HepG2 (cell line): ENCODE measurements at regions not wholly inside any gene's neighbourhood (a gene's known extent, or its start where the extent isn't known, plus 50 kb on each side); places are given as distances from the start of the nearest gene placed in this dataset.

Experiments used
- ATAC-seq: fragments of 200-7000 bp; cut with Tn5 transposase; 3 replicates; pipeline ENCODE4 v1.9.1; 2020; ENCODE audit warnings: mild to moderate bottlenecking, moderate library complexity
- BruUV-seq: library from RNA; stranded (reverse); fragments of 400-500 nt; replicated peaks from 2 replicates; lab custom pipeline; 2021; lab: Mats Ljungman, UMichigan
- CTCF ChIA-PET: fragments of 300-600 bp; formaldehyde crosslinking; extraction: SDS; loops from one replicate; lab custom pipeline; 2021; ENCODE audit warnings: low total read pairs, inconsistent platforms, low intra/inter-chr PET ratio; lab: Yijun Ruan, JAX
- POLR2A ChIA-PET: fragments of 350-600 bp; sonication (Branson Sonifier 250); formaldehyde crosslinking; loops from one replicate; lab custom pipeline; 2020; ENCODE audit warnings: antibody characterized with exemption, inconsistent platforms; lab: Yijun Ruan, JAX
- DNase-seq: peaks from one replicate; pipeline ENCODE4 v3.0.0-alpha.2; 2015; ENCODE audit warnings: low spot score
- FAIRE-seq: peaks from 3 replicates; lab custom pipeline; 2011; peaks lifted over from hg19 to GRCh38; lab: Jason Lieb, UNC
- H2AFZ ChIP-seq: one replicate; pipeline ENCODE4 v1.6.1; 2011; ENCODE audit warnings: low read length, inconsistent platforms
- H3K27ac ChIP-seq: fragments of 300-600 bp; 3 replicates; pipeline ENCODE4 v1.8.0; 2011; ENCODE audit warnings: mixed run types, mild to moderate bottlenecking, mixed read lengths, low read length, inconsistent platforms; ENCODE audit not compliant: insufficient read depth; ENCODE audit errors: extremely low read length
- H3K27me3 ChIP-seq, 2 experiments: fragments of 200-600 bp in 1 of 2; 2 replicates in 1 of 2; 3 replicates in 1 of 2; pipeline versions ENCODE4 v1.6.0 to v1.8.0; 2011; ENCODE audit warnings: low read length in 2 of 2, mild to moderate bottlenecking in 2 of 2, moderate library complexity in 2 of 2, inconsistent platforms in 1 of 2; ENCODE audit not compliant: insufficient read depth in 2 of 2, control insufficient read depth in 1 of 2
- H3K36me3 ChIP-seq, 2 experiments: fragments of 200-600 bp in 1 of 2; replicated peaks in 1 of 2; 2 replicates in 1 of 2; 3 replicates in 1 of 2; pipeline versions ENCODE4 v1.5.1 to v1.8.0; 2011; ENCODE audit warnings: low read length in 2 of 2, inconsistent platforms in 1 of 2; ENCODE audit not compliant: insufficient read depth in 2 of 2, control insufficient read depth in 1 of 2
- H3K4me1 ChIP-seq: 2 replicates; pipeline ENCODE4 v1.5.1; 2012; ENCODE audit warnings: low read length, inconsistent platforms; ENCODE audit not compliant: insufficient read depth
- H3K4me2 ChIP-seq: 2 replicates; pipeline ENCODE4 v1.6.0; 2011; ENCODE audit warnings: low read depth, low read length, inconsistent platforms
- H3K4me3 ChIP-seq, 3 experiments: fragments of 200-600 bp in 1 of 3; sonication (generic), shearing (Covaris generic) in 1 of 3; replicated peaks in 1 of 3; 2 replicates each; pipeline ENCODE4 v1.5.1; 2011 to 2016; ENCODE audit warnings: low read length in 3 of 3, inconsistent platforms in 2 of 3, low read depth in 2 of 3, mild to moderate bottlenecking in 2 of 3, control low read depth in 1 of 3, mixed read lengths in 1 of 3; ENCODE audit not compliant: insufficient read depth in 1 of 3
- H3K79me2 ChIP-seq: one replicate; pipeline ENCODE4 v1.6.1; 2011; ENCODE audit warnings: low read length, inconsistent platforms; ENCODE audit not compliant: insufficient read depth
- H3K9ac ChIP-seq: 2 replicates; pipeline ENCODE4 v1.6.0; 2011; ENCODE audit warnings: mild to moderate bottlenecking, low read depth, low read length, inconsistent platforms; ENCODE audit not compliant: insufficient read depth
- H3K9me3 ChIP-seq: 2 replicates; pipeline ENCODE4 v1.5.1; 2012; ENCODE audit warnings: mild to moderate bottlenecking, low read length
- H4K20me1 ChIP-seq: 2 replicates; pipeline ENCODE4 v1.6.0; 2011; ENCODE audit warnings: inconsistent platforms, mild to moderate bottlenecking, low read length, moderate library complexity; ENCODE audit not compliant: insufficient read depth
- GABPA ChIP-seq, 2 experiments: IDR thresholded peaks; 2 replicates each; pipeline ENCODE4 v1.6.1; 2011 to 2016; ENCODE audit warnings: low read depth in 2 of 2, low read length in 1 of 2, missing biosample characterization in 1 of 2, missing genetic modification characterization in 1 of 2
- HDAC1 ChIP-seq: sonication (generic); formaldehyde crosslinking; IDR thresholded peaks from 2 replicates; pipeline ENCODE4 v1.5.1; 2020; ENCODE audit warnings: mild to moderate bottlenecking, missing genetic modification reagents
- HNRNPUL1 ChIP-seq: fragments of 200-400 bp; formaldehyde crosslinking; IDR thresholded peaks from 2 replicates; pipeline ENCODE4 v1.6.1; 2017; ENCODE audit warnings: low read depth, mild to moderate bottlenecking, low read length, moderate library complexity
- SRF ChIP-seq: IDR thresholded peaks from 2 replicates; pipeline ENCODE4 v1.6.1; 2011; ENCODE audit warnings: mild to moderate bottlenecking, low read depth, low read length, moderate library complexity
- ZNF143 ChIP-seq: sonication (generic); formaldehyde crosslinking; IDR thresholded peaks from 2 replicates; pipeline ENCODE4 v1.4.0; 2020; ENCODE audit warnings: missing genetic modification reagents
- WGBS: methylation state at CpG from one replicate; pipeline ENCODE4 v1.1.6; 2017; ENCODE audit warnings: low lambda C conversion rate; 5-methylcytosine and 5-hydroxymethylcytosine counted together
- in situ Hi-C: cut with HindIII; loops from 2 replicates; pipeline ENCODE4 v1.10.0; 2017; ENCODE audit warnings: low pct_unique_long_range_greater_than_20kb; ENCODE audit not compliant: extremely low pct_ligation_motif_present
- intact Hi-C: fragments of 100-400 bp; cut with micrococcal nuclease; formaldehyde crosslinking; loops from one replicate; pipeline ENCODE4 v1.10.0; 2022; ENCODE audit not compliant: unreplicated experiment
- TF ChIP-seq, protein P1 (sequence below): sonication (generic); formaldehyde crosslinking; IDR thresholded peaks from 2 replicates; pipeline ENCODE4 v1.4.0; 2020; ENCODE audit warnings: low read depth, missing genetic modification reagents
- TF ChIP-seq, protein P2 (sequence below): fragments of 450-650 bp; IDR thresholded peaks from 2 replicates; pipeline ENCODE4 v1.6.1; 2017; ENCODE audit warnings: mild to moderate bottlenecking
- TF ChIP-seq, protein P3 (sequence below), 2 experiments: sonication (generic) in 1 of 2; formaldehyde crosslinking in 1 of 2; IDR thresholded peaks; 2 replicates each; pipeline versions ENCODE4 v1.4.0 to v1.6.1; 2016 to 2020; ENCODE audit warnings: borderline replicate concordance in 1 of 2, low read depth in 1 of 2, mild to moderate bottlenecking in 1 of 2, missing genetic modification reagents in 1 of 2

DNA sequence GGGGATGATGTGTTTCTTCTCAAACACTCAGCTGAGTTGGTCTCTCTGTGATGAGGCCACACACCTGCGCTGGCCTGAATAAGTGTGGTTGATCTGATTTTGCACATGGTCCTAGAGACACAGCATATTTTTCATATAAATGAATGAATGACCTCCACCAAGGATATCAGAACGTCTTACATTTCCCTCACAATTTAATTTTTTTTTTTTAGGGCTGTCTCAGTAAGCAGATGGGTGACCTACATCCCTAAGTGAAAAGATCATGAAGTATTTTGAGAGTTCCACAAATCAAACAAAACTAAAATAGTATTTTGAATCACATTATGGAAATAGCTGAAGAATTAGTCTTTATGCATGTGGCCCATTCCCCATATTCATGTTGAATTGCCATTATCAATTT, 333.7 kb upstream of the TMTC1 start:
- H3K4me1 ChIP-seq = no peaks in the 10 kb centered on the region
- no peak overlapping the region for H2AFZ ChIP-seq
- BruUV-seq = no TSS peak
- FAIRE-seq (no peak), ATAC-seq (no peak), DNase-seq (no peak)
- H3K79me2 ChIP-seq = no peaks in the 10 kb centered on the region
- no peaks in the 10 kb centered on the region for H3K9me3 ChIP-seq
- no peak for TF ChIP-seq HNRNPUL1
- TF ChIP-seq GABPA (IDR thresholded peaks at IDR 0.05; ENCODE audit: low read depth, low read length) = no peak
- no peak for TF ChIP-seq GABPA (CRISPR knock-in tag; IDR thresholded peaks at IDR 0.05; ENCODE audit: low read depth)
- TF ChIP-seq, protein P1, sequence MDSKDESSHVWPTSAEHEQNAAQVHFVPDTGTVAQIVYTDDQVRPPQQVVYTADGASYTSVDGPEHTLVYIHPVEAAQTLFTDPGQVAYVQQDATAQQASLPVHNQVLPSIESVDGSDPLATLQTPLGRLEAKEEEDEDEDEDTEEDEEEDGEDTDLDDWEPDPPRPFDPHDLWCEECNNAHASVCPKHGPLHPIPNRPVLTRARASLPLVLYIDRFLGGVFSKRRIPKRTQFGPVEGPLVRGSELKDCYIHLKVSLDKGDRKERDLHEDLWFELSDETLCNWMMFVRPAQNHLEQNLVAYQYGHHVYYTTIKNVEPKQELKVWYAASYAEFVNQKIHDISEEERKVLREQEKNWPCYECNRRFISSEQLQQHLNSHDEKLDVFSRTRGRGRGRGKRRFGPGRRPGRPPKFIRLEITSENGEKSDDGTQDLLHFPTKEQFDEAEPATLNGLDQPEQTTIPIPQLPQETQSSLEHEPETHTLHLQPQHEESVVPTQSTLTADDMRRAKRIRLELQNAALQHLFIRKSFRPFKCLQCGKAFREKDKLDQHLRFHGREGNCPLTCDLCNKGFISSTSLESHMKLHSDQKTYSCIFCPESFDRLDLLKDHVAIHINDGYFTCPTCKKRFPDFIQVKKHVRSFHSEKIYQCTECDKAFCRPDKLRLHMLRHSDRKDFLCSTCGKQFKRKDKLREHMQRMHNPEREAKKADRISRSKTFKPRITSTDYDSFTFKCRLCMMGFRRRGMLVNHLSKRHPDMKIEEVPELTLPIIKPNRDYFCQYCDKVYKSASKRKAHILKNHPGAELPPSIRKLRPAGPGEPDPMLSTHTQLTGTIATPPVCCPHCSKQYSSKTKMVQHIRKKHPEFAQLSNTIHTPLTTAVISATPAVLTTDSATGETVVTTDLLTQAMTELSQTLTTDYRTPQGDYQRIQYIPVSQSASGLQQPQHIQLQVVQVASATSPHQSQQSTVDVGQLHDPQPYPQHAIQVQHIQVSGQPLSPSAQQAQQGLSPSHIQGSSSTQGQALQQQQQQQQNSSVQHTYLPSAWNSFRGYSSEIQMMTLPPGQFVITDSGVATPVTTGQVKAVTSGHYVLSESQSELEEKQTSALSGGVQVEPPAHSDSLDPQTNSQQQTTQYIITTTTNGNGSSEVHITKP (CRISPR knock-in tag) = no peak
- no peak for TF ChIP-seq HDAC1
- TF ChIP-seq ZNF143 (CRISPR knock-in tag) = no peak
- TF ChIP-seq, protein P2, sequence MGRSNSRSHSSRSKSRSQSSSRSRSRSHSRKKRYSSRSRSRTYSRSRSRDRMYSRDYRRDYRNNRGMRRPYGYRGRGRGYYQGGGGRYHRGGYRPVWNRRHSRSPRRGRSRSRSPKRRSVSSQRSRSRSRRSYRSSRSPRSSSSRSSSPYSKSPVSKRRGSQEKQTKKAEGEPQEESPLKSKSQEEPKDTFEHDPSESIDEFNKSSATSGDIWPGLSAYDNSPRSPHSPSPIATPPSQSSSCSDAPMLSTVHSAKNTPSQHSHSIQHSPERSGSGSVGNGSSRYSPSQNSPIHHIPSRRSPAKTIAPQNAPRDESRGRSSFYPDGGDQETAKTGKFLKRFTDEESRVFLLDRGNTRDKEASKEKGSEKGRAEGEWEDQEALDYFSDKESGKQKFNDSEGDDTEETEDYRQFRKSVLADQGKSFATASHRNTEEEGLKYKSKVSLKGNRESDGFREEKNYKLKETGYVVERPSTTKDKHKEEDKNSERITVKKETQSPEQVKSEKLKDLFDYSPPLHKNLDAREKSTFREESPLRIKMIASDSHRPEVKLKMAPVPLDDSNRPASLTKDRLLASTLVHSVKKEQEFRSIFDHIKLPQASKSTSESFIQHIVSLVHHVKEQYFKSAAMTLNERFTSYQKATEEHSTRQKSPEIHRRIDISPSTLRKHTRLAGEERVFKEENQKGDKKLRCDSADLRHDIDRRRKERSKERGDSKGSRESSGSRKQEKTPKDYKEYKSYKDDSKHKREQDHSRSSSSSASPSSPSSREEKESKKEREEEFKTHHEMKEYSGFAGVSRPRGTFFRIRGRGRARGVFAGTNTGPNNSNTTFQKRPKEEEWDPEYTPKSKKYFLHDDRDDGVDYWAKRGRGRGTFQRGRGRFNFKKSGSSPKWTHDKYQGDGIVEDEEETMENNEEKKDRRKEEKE = no peak
- TF ChIP-seq SRF = no peak
- TF ChIP-seq, protein P3, sequence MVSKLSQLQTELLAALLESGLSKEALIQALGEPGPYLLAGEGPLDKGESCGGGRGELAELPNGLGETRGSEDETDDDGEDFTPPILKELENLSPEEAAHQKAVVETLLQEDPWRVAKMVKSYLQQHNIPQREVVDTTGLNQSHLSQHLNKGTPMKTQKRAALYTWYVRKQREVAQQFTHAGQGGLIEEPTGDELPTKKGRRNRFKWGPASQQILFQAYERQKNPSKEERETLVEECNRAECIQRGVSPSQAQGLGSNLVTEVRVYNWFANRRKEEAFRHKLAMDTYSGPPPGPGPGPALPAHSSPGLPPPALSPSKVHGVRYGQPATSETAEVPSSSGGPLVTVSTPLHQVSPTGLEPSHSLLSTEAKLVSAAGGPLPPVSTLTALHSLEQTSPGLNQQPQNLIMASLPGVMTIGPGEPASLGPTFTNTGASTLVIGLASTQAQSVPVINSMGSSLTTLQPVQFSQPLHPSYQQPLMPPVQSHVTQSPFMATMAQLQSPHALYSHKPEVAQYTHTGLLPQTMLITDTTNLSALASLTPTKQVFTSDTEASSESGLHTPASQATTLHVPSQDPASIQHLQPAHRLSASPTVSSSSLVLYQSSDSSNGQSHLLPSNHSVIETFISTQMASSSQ (IDR thresholded peaks at IDR 0.05; ENCODE audit: low read depth) = no peak
- TF ChIP-seq, protein P3 (CRISPR knock-in tag; IDR thresholded peaks at IDR 0.05; ENCODE audit: borderline replicate concordance) = no peak
- no peaks in the 10 kb centered on the region for H3K27me3 ChIP-seq
- no peak overlapping the region for H3K27ac ChIP-seq
- CTCF ChIA-PET = no interaction called here
- POLR2A ChIA-PET = no interaction called here
- H3K4me2 ChIP-seq = no peak overlapping the region
- in situ Hi-C loops = no loop called here
- H3K36me3 ChIP-seq = no peaks in the 10 kb centered on the region
- no peak overlapping the region for H3K9ac ChIP-seq
- WGBS = 13% methylated on average over 2 of the region's 2 CpGs
- no peaks in the 10 kb centered on the region for H4K20me1 ChIP-seq
- H3K4me3 ChIP-seq = no peak overlapping the region
- intact Hi-C loops = no loop called here
